NCI-H526 (cell line): ENCODE measurements at regions not wholly inside any gene's neighbourhood (a gene's known extent, or its start where the extent isn't known, plus 50 kb on each side); places are given as distances from the start of the nearest gene placed in this dataset.

Experiments used
- DNase-seq, 2 experiments: peaks; one replicate each; lab custom pipeline; 2025; lab: John Stamatoyannopoulos, UW

- no peak for DNase-seq
These were observed 223.5 kb downstream of the BTG1 start for GRCh38 chr12:91922139-91922538.

GRCh38 chr12:91921555-91921954 lies 224.1 kb downstream of the BTG1 start:
- no peak for DNase-seq

- no peak for DNase-seq
These were observed 224.9 kb downstream of the BTG1 start for GRCh38 chr12:91920741-91921140.

GRCh38 chr12:91920276-91920675 lies 225.4 kb downstream of the BTG1 start:
- no peak for DNase-seq

- no peak for DNase-seq
These were observed 227.2 kb downstream of the BTG1 start for GRCh38 chr12:91918431-91918830.

GRCh38 chr12:91914701-91915100 lies 230.9 kb downstream of the BTG1 start:
- no peak for DNase-seq

GRCh38 chr12:91913651-91914050 lies 232.0 kb downstream of the BTG1 start:
- no peak for DNase-seq

GRCh38 chr12:91913124-91913523 lies 232.5 kb downstream of the BTG1 start:
- DNase-seq = no peak

- DNase-seq = no peak
These were observed 233.5 kb downstream of the BTG1 start for GRCh38 chr12:91912178-91912577.

GRCh38 chr12:91910871-91911388 lies 234.7 kb downstream of the BTG1 start:
- no peak for DNase-seq

GRCh38 chr12:91902860-91903683 lies 242.6 kb downstream of the BTG1 start:
- DNase-seq = no peak

- DNase-seq = no peak
These were observed 244.1 kb downstream of the BTG1 start for GRCh38 chr12:91901381-91902074.

GRCh38 chr12:91900971-91901370 lies 244.7 kb downstream of the BTG1 start:
- no peak for DNase-seq

- DNase-seq = no peak
These were observed 246.6 kb downstream of the BTG1 start for GRCh38 chr12:91899056-91899455.

GRCh38 chr12:91897025-91897515 lies 248.6 kb downstream of the BTG1 start:
- DNase-seq = peak in 1 of 2 experiments; percentile 44

GRCh38 chr12:91896286-91897024 lies 249.2 kb downstream of the BTG1 start:
- DNase-seq = no peak

- no peak for DNase-seq
These were observed 250.7 kb downstream of the BTG1 start for GRCh38 chr12:91894911-91895310.

- DNase-seq = no peak
These were observed 252.2 kb downstream of the BTG1 start for GRCh38 chr12:91893476-91893875.

- DNase-seq = no peak
These were observed 253.4 kb downstream of the BTG1 start for GRCh38 chr12:91892081-91892855.

- no peak for DNase-seq
These were observed 254.9 kb downstream of the BTG1 start for GRCh38 chr12:91890742-91891141.

GRCh38 chr12:91889910-91890309 lies 255.7 kb downstream of the BTG1 start:
- no peak for DNase-seq

GRCh38 chr12:91889059-91889458 lies 256.6 kb downstream of the BTG1 start:
- no peak for DNase-seq
